MM.1S (cell line): ENCODE measurements at regions not wholly inside any gene's neighbourhood (a gene's known extent, or its start where the extent isn't known, plus 50 kb on each side); places are given as distances from the start of the nearest gene placed in this dataset.

ENCODE experiments used
- DNase-seq: peaks from one replicate; pipeline ENCODE4 v3.0.0-alpha.2; 2015
- H2AFZ ChIP-seq: fragments of 300-600 bp; sonication (generic); 2 replicates; pipeline ENCODE4 v1.6.0; 2016; ENCODE audit warnings: antibody characterized with exemption, low read length
- H3F3A ChIP-seq: fragments of 300-600 bp; sonication (generic); 2 replicates; pipeline ENCODE4 v1.6.1; 2016; ENCODE audit warnings: mild to moderate bottlenecking, antibody characterized with exemption, low read length, moderate library complexity, mixed read lengths; ENCODE audit not compliant: insufficient read depth
- H3K27ac ChIP-seq: fragments of 300-600 bp; sonication (generic); 2 replicates; pipeline ENCODE4 v1.5.1; 2016; ENCODE audit warnings: mild to moderate bottlenecking, low read length
- H3K27me3 ChIP-seq: fragments of 300-600 bp; sonication (generic); replicated peaks from 2 replicates; pipeline ENCODE4 v1.6.0; 2016; ENCODE audit warnings: low read length; ENCODE audit not compliant: insufficient read depth
- H3K36me3 ChIP-seq: fragments of 300-600 bp; sonication (generic); replicated peaks from 2 replicates; pipeline ENCODE4 v1.6.1; 2016; ENCODE audit warnings: mild to moderate bottlenecking, low read length, mixed read lengths; ENCODE audit not compliant: insufficient read depth
- H3K4me1 ChIP-seq: fragments of 300-600 bp; sonication (generic); 2 replicates; pipeline ENCODE4 v1.6.1; 2016; ENCODE audit warnings: low read length, mixed read lengths
- H3K4me2 ChIP-seq: fragments of 300-600 bp; sonication (generic); 2 replicates; pipeline ENCODE4 v1.6.0; 2016; ENCODE audit warnings: low read depth, low read length
- H3K4me3 ChIP-seq: fragments of 300-600 bp; sonication (generic); 2 replicates; pipeline ENCODE4 v1.5.1; 2016; ENCODE audit warnings: low read length, mixed read lengths
- H3K79me2 ChIP-seq: fragments of 300-600 bp; sonication (generic); 2 replicates; pipeline ENCODE4 v1.6.1; 2016; ENCODE audit warnings: mixed run types, low read length, mixed read lengths
- H3K9ac ChIP-seq: fragments of 300-600 bp; sonication (generic); 2 replicates; pipeline ENCODE4 v1.6.1; 2016; ENCODE audit warnings: low read length, mixed read lengths
- H3K9me2 ChIP-seq: fragments of 300-600 bp; sonication (generic); replicated peaks from 2 replicates; pipeline ENCODE4 v1.6.1; 2016; ENCODE audit warnings: mild to moderate bottlenecking, low read length, mixed read lengths; ENCODE audit not compliant: insufficient read depth
- H3K9me3 ChIP-seq: fragments of 300-600 bp; sonication (generic); replicated peaks from 2 replicates; pipeline ENCODE4 v1.6.1; 2016; ENCODE audit warnings: mild to moderate bottlenecking, low read length, mixed read lengths; ENCODE audit not compliant: insufficient read depth
- H4K20me1 ChIP-seq: fragments of 300-600 bp; sonication (generic); 2 replicates; pipeline ENCODE4 v1.6.1; 2016; ENCODE audit warnings: mild to moderate bottlenecking, low read length, moderate library complexity, mixed read lengths; ENCODE audit not compliant: insufficient read depth
- EZH2 ChIP-seq: fragments of 300-600 bp; sonication (generic); optimal IDR thresholded peaks from 2 replicates; pipeline ENCODE3; 2017; ENCODE audit warnings: low read depth, mild to moderate bottlenecking, antibody characterized with exemption, low read length, mixed read lengths
- EZH2phosphoT487 ChIP-seq: fragments of 300-600 bp; sonication (generic); IDR thresholded peaks from 2 replicates; pipeline ENCODE4 v1.6.1; 2018; ENCODE audit warnings: antibody characterized with exemption, low read length
- TF ChIP-seq, protein P1 (sequence below): fragments of 300-600 bp; sonication (generic); IDR thresholded peaks from 2 replicates; pipeline ENCODE4 v1.5.1; 2016; ENCODE audit warnings: antibody characterized with exemption, low read length, mixed read lengths

DNA sequence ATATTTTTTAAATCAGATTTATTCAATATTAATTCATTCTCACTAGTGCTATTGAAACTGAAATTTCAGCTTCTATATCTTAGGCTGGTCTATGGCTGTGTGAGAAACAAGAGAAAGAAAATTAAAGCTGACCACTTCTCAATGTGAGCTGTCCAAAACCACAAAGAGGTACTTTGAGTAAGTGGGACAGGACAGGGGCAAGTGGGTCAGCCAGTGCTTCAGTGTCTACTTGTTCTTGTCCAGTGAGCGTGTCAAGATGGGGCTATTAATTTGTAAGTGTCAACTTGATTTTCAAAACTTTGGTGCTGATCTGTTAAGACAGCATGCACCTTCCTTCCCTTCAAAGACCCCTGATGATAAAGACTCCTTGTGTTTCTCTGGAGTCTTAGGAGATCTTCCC is 533.9 kb downstream of the PLPP3 start:
- no peak overlapping the region; the same call in 1 of the 2 replicates for H3K4me3 ChIP-seq
- no peak overlapping the region for H3K9ac ChIP-seq
- H3K4me2 ChIP-seq, result peak overlapping the region; percentile 75
- peaks cover 28% of the 10 kb centered on the region for H3K4me1 ChIP-seq
- H3K9me2 ChIP-seq, result no peaks in the 10 kb centered on the region
- no peaks in the 10 kb centered on the region for H3K27me3 ChIP-seq
- H3K27ac ChIP-seq, result peak overlapping the region; percentile 44; the same call in 1 of the 2 replicates
- H3K9me3 ChIP-seq, result no peaks in the 10 kb centered on the region
- H4K20me1 ChIP-seq, result no peaks in the 10 kb centered on the region
- DNase-seq, result peak; percentile 53
- H3K79me2 ChIP-seq, result no peaks in the 10 kb centered on the region
- no peaks in the 10 kb centered on the region for H3K36me3 ChIP-seq
- H3F3A ChIP-seq, result peaks cover 14% of the 10 kb centered on the region
- no peak overlapping the region for H2AFZ ChIP-seq
- TF ChIP-seq, protein P1, sequence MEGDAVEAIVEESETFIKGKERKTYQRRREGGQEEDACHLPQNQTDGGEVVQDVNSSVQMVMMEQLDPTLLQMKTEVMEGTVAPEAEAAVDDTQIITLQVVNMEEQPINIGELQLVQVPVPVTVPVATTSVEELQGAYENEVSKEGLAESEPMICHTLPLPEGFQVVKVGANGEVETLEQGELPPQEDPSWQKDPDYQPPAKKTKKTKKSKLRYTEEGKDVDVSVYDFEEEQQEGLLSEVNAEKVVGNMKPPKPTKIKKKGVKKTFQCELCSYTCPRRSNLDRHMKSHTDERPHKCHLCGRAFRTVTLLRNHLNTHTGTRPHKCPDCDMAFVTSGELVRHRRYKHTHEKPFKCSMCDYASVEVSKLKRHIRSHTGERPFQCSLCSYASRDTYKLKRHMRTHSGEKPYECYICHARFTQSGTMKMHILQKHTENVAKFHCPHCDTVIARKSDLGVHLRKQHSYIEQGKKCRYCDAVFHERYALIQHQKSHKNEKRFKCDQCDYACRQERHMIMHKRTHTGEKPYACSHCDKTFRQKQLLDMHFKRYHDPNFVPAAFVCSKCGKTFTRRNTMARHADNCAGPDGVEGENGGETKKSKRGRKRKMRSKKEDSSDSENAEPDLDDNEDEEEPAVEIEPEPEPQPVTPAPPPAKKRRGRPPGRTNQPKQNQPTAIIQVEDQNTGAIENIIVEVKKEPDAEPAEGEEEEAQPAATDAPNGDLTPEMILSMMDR, result no peak
- no peak for TF ChIP-seq EZH2phosphoT487
- no peak for TF ChIP-seq EZH2

DNA sequence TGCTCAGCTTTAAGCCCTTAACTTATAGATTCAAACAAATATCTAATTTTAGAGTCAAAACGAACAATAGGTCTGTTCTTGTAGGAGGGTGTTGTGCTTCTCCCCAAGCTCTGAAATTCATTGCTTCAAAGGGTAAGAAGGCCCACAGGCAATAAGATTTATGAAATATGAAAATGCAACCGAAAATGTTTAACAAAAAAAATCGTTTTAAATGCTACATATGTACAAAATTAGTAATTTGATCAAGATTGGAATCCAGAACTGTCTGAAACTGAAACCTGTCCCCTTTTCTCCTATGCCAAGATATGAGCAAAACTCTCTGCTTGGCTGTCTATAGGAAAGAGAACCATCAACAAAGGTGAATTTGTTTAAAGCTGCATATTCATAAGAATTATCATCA is 534.3 kb downstream of the PLPP3 start:
- 0 out of 2 replicates have a peak overlapping the region, but pooled peaks have one; percentile 29 for H2AFZ ChIP-seq
- H3K4me1 ChIP-seq, result peaks cover 28% of the 10 kb centered on the region
- no peaks in the 10 kb centered on the region for H3K9me2 ChIP-seq
- H3K4me3 ChIP-seq, result peak overlapping the region; percentile 9; the same call in 1 of the 2 replicates
- peak overlapping the region; percentile 75 for H3K4me2 ChIP-seq
- H3K9ac ChIP-seq, result no peak overlapping the region; the same call in 1 of the 2 replicates
- no peaks in the 10 kb centered on the region for H3K9me3 ChIP-seq
- H3K36me3 ChIP-seq, result no peaks in the 10 kb centered on the region
- peaks cover 14% of the 10 kb centered on the region for H3F3A ChIP-seq
- TF ChIP-seq EZH2 (no peak), EZH2phosphoT487 (no peak)
- TF ChIP-seq, protein P1, result no peak
- H4K20me1 ChIP-seq, result no peaks in the 10 kb centered on the region
- peak overlapping the region; percentile 44; the same call in 1 of the 2 replicates for H3K27ac ChIP-seq
- no peaks in the 10 kb centered on the region for H3K79me2 ChIP-seq
- peak; percentile 78 for DNase-seq
- no peaks in the 10 kb centered on the region for H3K27me3 ChIP-seq

DNA sequence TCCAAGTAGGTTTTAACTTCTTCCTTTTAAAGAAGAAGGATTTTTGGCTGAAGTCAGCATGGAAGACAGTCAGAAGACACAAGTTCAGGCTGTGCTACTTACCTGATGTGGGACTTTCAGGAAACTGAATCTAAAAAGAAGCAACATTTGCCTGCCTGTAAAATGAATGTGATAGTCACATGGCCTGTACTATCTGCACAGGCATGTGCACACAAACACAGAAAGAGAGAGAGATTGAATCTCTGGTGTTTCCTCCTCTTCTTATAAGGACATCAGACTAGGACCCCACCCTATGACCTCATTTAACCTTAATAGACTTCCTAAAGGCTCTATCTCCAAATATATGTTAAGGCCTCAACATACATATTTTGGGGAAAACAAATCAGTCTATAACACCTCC is 542.9 kb downstream of the PLPP3 start:
- Histone ChIP-seq H3F3A (no peaks in the 10 kb centered on the region), H3K4me2 (no peak overlapping the region; the same call in 1 of the 2 replicates), H3K27me3 (no peaks in the 10 kb centered on the region), H3K4me1 (no peaks in the 10 kb centered on the region), H2AFZ (no peak overlapping the region), H3K36me3 (no peaks in the 10 kb centered on the region), H3K9ac (no peak overlapping the region), H4K20me1 (no peaks in the 10 kb centered on the region), H3K9me2 (no peaks in the 10 kb centered on the region), H3K9me3 (no peaks in the 10 kb centered on the region), H3K27ac (no peak overlapping the region), H3K79me2 (no peaks in the 10 kb centered on the region), H3K4me3 (no peak overlapping the region)
- DNase-seq, result no peak
- TF ChIP-seq EZH2 (no peak), EZH2phosphoT487 (no peak)
- TF ChIP-seq, protein P1, result no peak
